NCI-H1105 treated with DMSO at 0.1 percent for 48 hours (cell line): ENCODE measurements at regions not wholly inside any gene's neighbourhood (a gene's known extent, or its start where the extent isn't known, plus 50 kb on each side); places are given as distances from the start of the nearest gene placed in this dataset.

ENCODE experiments used
- DNase-seq: peaks from one replicate; lab custom pipeline; 2025; lab: John Stamatoyannopoulos, UW

DNA sequence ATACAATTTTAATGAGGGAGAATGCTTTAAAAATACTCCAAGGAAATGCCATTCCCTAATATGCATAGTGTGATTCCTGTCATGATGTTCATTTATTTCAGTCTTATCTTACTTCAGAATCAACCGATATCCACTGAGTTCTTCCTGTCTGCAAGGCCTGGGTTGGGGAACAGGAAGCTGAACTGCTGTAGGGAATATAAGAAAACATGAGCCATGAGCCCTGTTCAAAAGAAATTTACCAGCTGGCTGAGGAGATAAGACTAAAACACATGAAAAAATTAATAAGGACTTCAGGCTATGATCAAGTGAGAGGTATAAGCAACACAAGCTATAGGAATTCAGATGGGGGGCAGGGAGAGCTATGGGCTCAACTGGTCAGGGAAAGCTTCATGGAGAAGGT is 184.7 kb downstream of the PLPP4 start:
- no peak for DNase-seq

- DNase-seq = no peak
Measured at GRCh38 chr10:120643351-120643750, 186.3 kb downstream of the PLPP4 start.

- no peak for DNase-seq
Measured at GRCh38 chr10:120644556-120645410, 187.8 kb downstream of the PLPP4 start.

DNA sequence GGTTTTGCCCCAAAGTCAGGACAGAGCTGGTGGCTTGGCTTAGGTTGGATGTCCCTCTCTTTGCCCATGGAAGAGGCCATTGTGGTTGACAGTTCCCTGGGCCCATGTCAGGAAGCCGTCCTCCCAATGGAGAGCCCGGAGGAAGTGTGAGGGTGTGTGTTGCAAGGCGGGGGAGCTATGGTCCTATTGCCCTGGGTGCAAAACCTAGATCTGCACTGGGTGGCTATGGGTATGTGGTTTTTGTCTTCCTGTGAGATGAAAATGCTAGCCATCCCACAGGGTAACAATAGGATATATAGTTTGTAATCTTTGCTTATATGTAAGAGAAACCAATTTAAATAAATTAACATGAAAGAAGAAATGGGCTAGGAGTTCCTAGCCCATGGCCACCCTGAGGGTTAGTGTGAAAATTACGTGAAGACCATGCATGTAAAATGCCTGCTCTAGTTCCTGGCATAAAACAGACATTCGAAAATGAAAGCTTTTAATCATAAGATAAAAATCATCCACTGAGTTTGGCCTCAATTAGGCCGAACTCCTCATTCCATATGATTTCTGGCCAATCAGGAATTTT is 189.2 kb downstream of the PLPP4 start:
- DNase-seq = no peak

DNA sequence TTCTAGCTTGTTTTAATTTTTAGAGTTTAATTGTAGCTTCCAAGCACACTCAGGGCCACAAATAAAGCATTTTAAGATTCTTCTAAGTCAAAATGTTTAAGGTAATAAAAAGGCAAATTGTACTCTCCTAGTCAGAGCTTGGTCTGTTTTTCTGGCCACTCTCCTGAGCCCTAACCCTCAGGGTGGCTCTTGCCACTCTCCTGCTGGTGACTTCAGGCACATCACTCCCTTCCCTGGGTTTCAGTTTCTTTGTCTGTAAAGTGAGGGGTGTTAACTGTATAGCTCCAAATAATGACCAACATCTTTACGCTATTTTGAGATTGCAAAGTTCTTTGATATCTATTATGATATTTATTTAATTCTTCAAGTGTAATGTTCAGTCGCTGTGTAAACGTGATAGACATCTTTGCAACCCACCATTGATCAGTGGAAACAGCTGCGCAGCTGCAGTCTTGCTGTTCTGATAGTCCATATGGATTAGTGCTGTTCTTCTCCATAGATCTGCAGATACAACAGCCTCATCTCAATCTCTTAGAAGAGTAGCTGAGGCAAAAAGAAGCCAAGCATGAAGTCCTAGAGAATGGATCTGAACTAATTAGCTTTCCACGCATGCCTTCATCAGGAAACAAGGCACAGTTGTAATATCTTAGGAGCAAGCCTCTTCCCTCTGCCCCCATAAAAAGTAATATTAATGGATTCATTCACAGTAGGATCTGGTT is 189.9 kb downstream of the PLPP4 start:
- no peak for DNase-seq

DNA sequence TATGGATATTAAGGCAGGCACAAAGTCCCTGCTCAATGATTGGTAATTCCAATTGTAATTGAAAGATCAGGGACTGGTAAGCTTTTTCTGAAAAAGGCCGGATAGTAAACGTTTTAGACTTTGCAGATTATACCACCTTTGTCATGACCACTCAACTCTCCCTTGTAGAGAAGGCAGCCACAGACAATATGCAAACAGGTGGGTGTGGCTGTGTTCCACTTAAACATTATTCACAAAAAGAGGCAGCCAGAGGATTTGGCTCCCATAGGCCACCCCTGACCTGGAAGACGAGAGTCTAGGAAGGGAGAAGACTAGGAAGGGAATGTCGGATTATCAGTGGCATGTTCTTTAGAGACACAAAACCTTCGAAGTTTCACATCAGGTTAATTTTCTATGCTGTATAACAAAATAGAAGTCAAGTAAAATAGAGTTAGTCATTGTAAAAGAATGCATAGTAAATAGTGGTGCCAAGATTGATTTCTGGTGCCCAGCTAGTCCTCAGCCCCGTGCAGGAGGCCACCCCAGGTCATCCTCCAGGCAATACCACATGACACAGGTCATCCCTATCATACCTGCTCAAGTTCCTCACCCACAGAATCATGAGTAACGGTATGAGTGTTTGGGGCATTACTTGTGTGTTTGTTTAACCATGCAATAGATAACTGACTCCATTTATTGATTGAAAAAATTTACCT is 193.8 kb downstream of the PLPP4 start:
- no peak for DNase-seq

- DNase-seq = no peak
Measured at GRCh38 chr10:120656107-120656506, 195.1 kb upstream of the WDR11 start.

- no peak for DNase-seq
Measured at GRCh38 chr10:120657371-120657770, 193.8 kb upstream of the WDR11 start.

DNA sequence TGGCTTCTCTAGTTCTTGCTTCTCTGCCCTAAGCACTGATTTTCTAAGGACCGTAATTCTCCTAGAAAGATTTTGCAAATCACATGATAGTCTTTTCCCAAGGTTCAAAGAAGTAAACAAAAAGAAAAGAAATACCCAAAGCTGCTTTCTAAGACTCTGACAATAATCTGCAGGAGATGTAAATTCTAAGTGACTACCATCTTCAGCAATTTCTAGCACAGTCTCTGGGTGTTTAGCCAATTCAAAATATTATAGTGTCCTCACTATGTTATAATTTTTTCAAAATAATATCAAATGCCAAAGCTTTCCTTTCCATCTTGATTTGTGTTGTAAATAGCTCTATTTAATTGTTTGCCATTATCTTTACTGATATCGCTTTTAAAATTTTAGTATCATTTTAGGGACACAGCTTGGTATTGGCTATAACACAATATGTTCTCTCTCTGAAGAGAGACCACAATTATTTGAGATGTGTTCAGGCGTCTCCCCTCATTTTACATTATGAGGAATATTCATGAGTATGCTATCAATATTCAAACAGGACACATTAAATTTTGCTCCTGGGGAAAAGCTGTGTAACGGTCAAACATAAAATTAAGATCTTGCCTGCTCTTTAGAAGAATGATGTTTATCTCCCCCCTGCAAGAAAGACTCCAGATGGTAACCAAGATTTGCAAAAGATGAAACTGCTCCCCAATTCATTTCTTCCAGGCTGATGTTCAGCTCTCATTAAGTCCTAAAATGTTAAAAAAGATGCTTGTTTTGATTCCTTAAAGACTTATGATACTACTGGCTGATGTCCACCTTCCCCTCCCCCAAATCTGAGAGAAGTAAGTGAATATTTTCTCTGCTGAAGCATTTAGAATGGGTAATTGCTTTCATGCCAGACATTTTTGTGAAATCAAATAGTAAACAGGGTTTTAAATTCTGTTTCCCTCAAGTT is 191.9 kb upstream of the WDR11 start:
- DNase-seq = no peak

- no peak for DNase-seq
Measured at GRCh38 chr10:120666308-120666707, 184.9 kb upstream of the WDR11 start.

- no peak for DNase-seq
Measured at GRCh38 chr10:120667276-120667675, 183.9 kb upstream of the WDR11 start.

- no peak for DNase-seq
Measured at GRCh38 chr10:120671491-120671890, 179.7 kb upstream of the WDR11 start.

DNA sequence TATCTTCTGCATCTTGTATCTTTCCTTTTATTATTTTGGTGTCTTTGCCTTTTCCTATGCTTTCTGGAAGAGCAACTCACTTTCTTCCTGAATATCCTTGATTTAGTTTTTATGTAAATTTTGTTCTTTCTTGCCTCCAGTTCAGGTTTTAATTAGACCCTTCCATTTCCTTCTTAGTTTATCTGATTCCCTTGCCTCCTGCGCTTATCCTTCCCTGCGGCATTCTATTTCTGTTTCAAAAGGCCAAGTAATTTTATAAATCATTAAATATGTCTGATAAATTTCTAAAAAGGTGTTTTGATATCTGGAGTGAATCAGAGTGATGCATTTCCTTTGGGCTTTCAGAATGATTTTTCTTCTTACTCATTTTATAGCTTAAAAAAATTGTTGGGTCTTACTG is 167.7 kb upstream of the WDR11 start:
- DNase-seq = no peak

GRCh38 chr10:120684226-120684625 is 166.9 kb upstream of the WDR11 start:
- DNase-seq = no peak

DNA sequence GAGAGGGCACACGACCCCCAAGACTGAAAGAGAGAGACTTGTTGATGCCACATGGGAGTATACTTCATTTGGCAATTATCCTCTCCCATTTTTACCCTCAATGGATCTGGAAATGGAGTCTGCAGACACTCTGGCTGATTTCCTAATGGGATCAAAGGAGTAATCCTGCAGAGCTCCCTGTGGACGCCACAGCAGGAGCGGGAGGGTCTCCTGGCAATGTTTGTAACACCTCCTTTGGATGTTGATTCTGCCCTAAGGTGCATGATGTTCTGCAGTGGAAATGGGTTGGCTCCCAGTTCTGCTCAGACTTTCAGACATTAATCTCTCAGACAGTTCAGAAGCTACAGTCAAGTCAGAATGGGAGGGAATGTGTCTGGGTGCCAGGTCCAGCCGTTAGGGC is 166.0 kb upstream of the WDR11 start:
- DNase-seq = no peak

DNA sequence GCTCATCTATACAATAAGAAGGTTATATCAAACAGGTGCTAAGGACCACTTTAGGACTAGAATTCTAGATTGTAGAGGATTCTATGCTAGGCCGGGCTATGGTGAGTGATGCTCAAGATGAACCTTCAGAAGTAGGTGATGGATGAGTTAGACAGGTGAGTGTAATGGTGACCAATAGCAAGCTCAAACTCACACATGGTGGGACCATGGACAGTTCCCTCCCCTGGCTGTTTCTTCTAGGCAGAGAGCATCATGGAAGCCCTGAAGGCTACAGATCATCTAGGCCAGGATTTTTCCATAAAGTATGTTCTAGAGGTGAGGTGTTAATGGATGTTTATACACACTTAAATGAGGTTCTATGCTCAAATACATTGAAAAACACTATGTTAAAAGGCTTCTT is 162.2 kb upstream of the WDR11 start:
- no peak for DNase-seq

- no peak for DNase-seq
Measured at GRCh38 chr10:120689777-120690529, 161.2 kb upstream of the WDR11 start.

DNA sequence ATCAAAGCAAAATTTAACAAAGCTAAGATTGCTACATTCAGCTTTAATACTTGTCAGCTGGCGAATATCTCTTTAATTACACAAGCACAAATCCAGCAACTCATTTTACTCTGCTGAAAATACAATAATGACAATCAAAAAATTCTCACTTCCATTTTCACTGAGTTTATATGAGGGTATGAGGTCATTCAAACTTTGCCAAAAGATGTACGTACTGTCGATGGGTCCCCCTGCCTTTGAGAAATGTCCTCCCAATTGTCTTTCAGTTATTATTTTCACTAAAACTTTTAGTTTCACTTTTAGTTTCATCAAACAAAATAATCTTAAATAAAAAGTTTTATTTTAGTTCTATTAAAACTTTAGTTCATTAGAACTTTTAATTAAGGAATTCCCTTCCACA is 159.5 kb upstream of the WDR11 start:
- no peak for DNase-seq

DNA sequence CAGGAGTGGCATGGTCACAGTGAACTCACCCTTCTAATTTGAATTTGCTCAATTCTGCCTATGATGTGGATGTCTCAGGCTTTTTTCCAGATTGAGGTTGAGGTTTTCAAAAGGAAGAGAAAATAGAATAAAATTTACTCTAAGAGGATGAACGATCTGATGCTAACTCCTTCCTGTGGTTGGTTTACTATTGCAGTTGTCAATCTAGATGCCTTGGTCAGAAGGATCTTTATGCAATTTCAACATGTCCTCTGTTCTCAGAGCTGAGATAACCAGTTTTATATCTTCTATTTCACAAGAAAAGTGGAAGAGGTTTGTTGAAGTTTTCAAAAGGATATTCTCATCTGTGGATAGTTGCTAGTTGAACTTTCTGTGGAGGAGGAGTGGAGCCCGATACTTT is 150.7 kb upstream of the WDR11 start:
- no peak for DNase-seq

GRCh38 chr10:120701381-120701780 is 149.8 kb upstream of the WDR11 start:
- no peak for DNase-seq

DNA sequence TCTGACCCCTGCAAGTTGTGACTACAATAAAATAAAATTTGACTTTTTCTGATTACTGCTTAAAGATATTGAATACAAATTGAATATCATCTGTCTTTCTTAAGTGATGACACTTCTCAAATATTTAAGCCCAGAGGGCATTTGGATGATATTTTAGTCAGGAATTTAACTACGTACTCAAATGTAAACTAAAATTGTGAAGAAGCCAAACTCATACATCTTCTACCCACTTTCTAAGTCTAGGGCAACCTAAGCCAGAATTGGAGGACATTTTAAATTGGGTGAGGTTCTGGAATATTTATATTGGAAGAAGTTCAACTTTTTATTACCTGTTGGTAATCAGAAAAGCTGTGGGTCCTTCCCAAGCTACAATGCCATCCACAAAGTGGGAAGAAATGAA is 149.1 kb upstream of the WDR11 start:
- no peak for DNase-seq
